MCF 10A (cell line): ENCODE measurements at regions not wholly inside any gene's neighbourhood (a gene's known extent, or its start where the extent isn't known, plus 50 kb on each side); places are given as distances from the start of the nearest gene placed in this dataset.

Experiments
- BruUV-seq: library from RNA; stranded (reverse); fragments of 400-500 nt; replicated peaks from 2 replicates; lab custom pipeline; 2021; lab: Mats Ljungman, UMichigan
- CTCF ChIA-PET: fragments of 300-600 bp; sonication (Branson Sonifier 250); formaldehyde crosslinking; extraction: SDS; loops from one replicate; lab custom pipeline; 2021; ENCODE audit warnings: antibody characterized with exemption, inconsistent platforms; lab: Yijun Ruan, JAX
- POLR2A ChIA-PET: fragments of 300-600, 350-650 bp; sonication (Branson Sonifier 250); formaldehyde crosslinking; extraction: SDS; loops from one replicate; lab custom pipeline; 2020; ENCODE audit warnings: antibody characterized with exemption, inconsistent platforms; lab: Yijun Ruan, JAX
- DNase-seq: peaks from one replicate; pipeline ENCODE4 v3.0.0-alpha.2; 2018; ENCODE audit not compliant: unreplicated experiment
- H3K27ac Mint-ChIP-seq: one replicate; pipeline ENCODE4 v1.8.0; 2022; ENCODE audit warnings: mild to moderate bottlenecking, low read depth, mixed read lengths; ENCODE audit not compliant: unreplicated experiment
- H3K27me3 Mint-ChIP-seq: one replicate; pipeline ENCODE4 v1.8.0; 2022; ENCODE audit warnings: mixed read lengths; ENCODE audit not compliant: insufficient read depth, unreplicated experiment
- H3K36me3 Mint-ChIP-seq: one replicate; pipeline ENCODE4 v1.8.0; 2022; ENCODE audit warnings: mild to moderate bottlenecking, moderate library complexity, mixed read lengths; ENCODE audit not compliant: insufficient read depth, unreplicated experiment
- H3K4me1 Mint-ChIP-seq: one replicate; pipeline ENCODE4 v1.8.0; 2022; ENCODE audit warnings: mixed read lengths; ENCODE audit not compliant: insufficient read depth, unreplicated experiment
- H3K4me3 Mint-ChIP-seq: one replicate; pipeline ENCODE4 v1.8.0; 2022; ENCODE audit warnings: mild to moderate bottlenecking, moderate library complexity, mixed read lengths; ENCODE audit not compliant: unreplicated experiment
- H3K9me3 Mint-ChIP-seq: one replicate; pipeline ENCODE4 v1.8.0; 2022; ENCODE audit warnings: mixed read lengths; ENCODE audit not compliant: unreplicated experiment
- CTCF ChIP-seq: fragments of 200-600 bp; IDR thresholded peaks from one replicate; pipeline ENCODE4 v1.8.0; 2022; ENCODE audit warnings: antibody characterized with exemption, mild to moderate bottlenecking; ENCODE audit not compliant: unreplicated experiment
- intact Hi-C: fragments of 100-400 bp; cut with micrococcal nuclease; formaldehyde crosslinking; loops from 2 replicates; pipeline ENCODE4 v1.14.1; 2022

- no peaks in the 10 kb centered on the region for H3K9me3 Mint-ChIP-seq
- H3K4me1 Mint-ChIP-seq, result peaks cover 6% of the 10 kb centered on the region
- no peak overlapping the region for H3K4me3 Mint-ChIP-seq
- BruUV-seq, result no TSS peak
- CTCF ChIA-PET, result no interaction called here
- no peak overlapping the region for H3K27ac Mint-ChIP-seq
- intact Hi-C loops, result no loop called here
- H3K27me3 Mint-ChIP-seq, result no peaks in the 10 kb centered on the region
- no peak for TF ChIP-seq CTCF
- no peak for DNase-seq
- POLR2A ChIA-PET, result interaction anchor here (0.6 to 0.7 kb wide), 2 partner anchors 8 to 67 kb away, joined by 3 to 4 read pairs; no protein-coding TSS in a partner anchor
- H3K36me3 Mint-ChIP-seq, result no peaks in the 10 kb centered on the region
Observed at GRCh38 chr15:81744364-81744763, 301.5 kb downstream of the MEX3B start.

GRCh38 chr15:81740416-81740815 lies 305.4 kb downstream of the MEX3B start:
- intact Hi-C loops, result no loop called here
- H3K36me3 Mint-ChIP-seq, result no peaks in the 10 kb centered on the region
- POLR2A ChIA-PET, result interaction anchor here (1.1 kb wide), 1 partner anchor 148 kb away, joined by 3 read pairs; no protein-coding TSS in a partner anchor
- no peaks in the 10 kb centered on the region for H3K9me3 Mint-ChIP-seq
- H3K4me1 Mint-ChIP-seq, result peaks cover 6% of the 10 kb centered on the region
- CTCF ChIA-PET, result interaction anchor here (0.6 kb wide), 1 partner anchor 523 kb away, joined by 3 read pairs; no protein-coding TSS in a partner anchor
- H3K27me3 Mint-ChIP-seq, result no peaks in the 10 kb centered on the region
- no peak overlapping the region for H3K27ac Mint-ChIP-seq
- no peak for TF ChIP-seq CTCF
- H3K4me3 Mint-ChIP-seq, result no peak overlapping the region
- DNase-seq, result no peak
- no TSS peak for BruUV-seq

- no peaks in the 10 kb centered on the region for H3K27me3 Mint-ChIP-seq
- H3K27ac Mint-ChIP-seq, result no peak overlapping the region
- peaks cover 6% of the 10 kb centered on the region for H3K4me1 Mint-ChIP-seq
- ChIA-PET CTCF (no interaction called here), POLR2A (no interaction called here)
- peaks cover 7% of the 10 kb centered on the region for H3K9me3 Mint-ChIP-seq
- TF ChIP-seq CTCF, result no peak
- intact Hi-C loops, result no loop called here
- no peak overlapping the region for H3K4me3 Mint-ChIP-seq
- DNase-seq, result no peak
- BruUV-seq, result no TSS peak
- no peaks in the 10 kb centered on the region for H3K36me3 Mint-ChIP-seq
Observed at GRCh38 chr15:81729340-81729739, 316.5 kb downstream of the MEX3B start.

- no peaks in the 10 kb centered on the region for H3K27me3 Mint-ChIP-seq
Observed at GRCh38 chr15:81728726-81729125, 317.1 kb downstream of the MEX3B start.

More at GRCh38 chr15:81728726-81729125, 317.1 kb downstream of the MEX3B start:
- Mint-ChIP-seq H3K36me3 (no peaks in the 10 kb centered on the region), H3K4me3 (no peak overlapping the region), H3K4me1 (peaks cover 6% of the 10 kb centered on the region), H3K9me3 (peaks cover 7% of the 10 kb centered on the region), H3K27ac (no peak overlapping the region)
- ChIA-PET POLR2A (no interaction called here), CTCF (no interaction called here)
- no TSS peak for BruUV-seq
- DNase-seq, result no peak
- TF ChIP-seq CTCF, result no peak
- intact Hi-C loops, result no loop called here
